Skeletal muscle satellite cell (primary cell): ENCODE measurements at regions not wholly inside any gene's neighbourhood (a gene's known extent, or its start where the extent isn't known, plus 50 kb on each side); places are given as distances from the start of the nearest gene placed in this dataset.

ENCODE experiments used
- H3K27me3 ChIP-seq: 2 replicates; pipeline ENCODE4 v1.7.0; 2013; ENCODE audit warnings: low read length; ENCODE audit not compliant: control insufficient read depth, insufficient read depth
- H3K36me3 ChIP-seq: 2 replicates; pipeline ENCODE4 v1.7.0; 2013; ENCODE audit warnings: mild to moderate bottlenecking, control low read depth, low read length; ENCODE audit not compliant: insufficient read depth
- H3K4me1 ChIP-seq: 2 replicates; pipeline ENCODE4 v1.7.0; 2013; ENCODE audit warnings: low read length; ENCODE audit not compliant: control insufficient read depth, insufficient read depth
- H3K4me2 ChIP-seq: 2 replicates; pipeline ENCODE4 v1.7.0; 2013; ENCODE audit warnings: mild to moderate bottlenecking, low read length
- H3K4me3 ChIP-seq: 2 replicates; pipeline ENCODE4 v1.7.0; 2013; ENCODE audit warnings: low read length
- H3K9ac ChIP-seq: 2 replicates; pipeline ENCODE4 v1.7.0; 2013; ENCODE audit warnings: mild to moderate bottlenecking, low read depth, low read length, moderate library complexity
- H3K9me3 ChIP-seq: replicated peaks from 2 replicates; pipeline ENCODE4 v1.7.0; 2013; ENCODE audit warnings: mild to moderate bottlenecking, control low read depth, low read length

- no peak overlapping the region for H3K4me3 ChIP-seq
Measured at GRCh38 chr9:20264896-20265295, 357.4 kb downstream of the MLLT3 start.

GRCh38 chr9:20262611-20263010, 359.7 kb downstream of the MLLT3 start:
- H3K4me1 ChIP-seq, result no peaks in the 10 kb centered on the region
- H3K9me3 ChIP-seq, result no peaks in the 10 kb centered on the region
- no peak overlapping the region for H3K9ac ChIP-seq
- H3K4me2 ChIP-seq, result no peak overlapping the region
- H3K27me3 ChIP-seq, result no peaks in the 10 kb centered on the region
- H3K36me3 ChIP-seq, result no peaks in the 10 kb centered on the region
- H3K4me3 ChIP-seq, result no peak overlapping the region

More at GRCh38 chr9:20264896-20265295, 357.4 kb downstream of the MLLT3 start:
- H3K36me3 ChIP-seq, result no peaks in the 10 kb centered on the region
- peaks cover 2% of the 10 kb centered on the region for H3K4me1 ChIP-seq
- no peaks in the 10 kb centered on the region for H3K9me3 ChIP-seq
- no peak overlapping the region for H3K9ac ChIP-seq
- H3K27me3 ChIP-seq, result no peaks in the 10 kb centered on the region
- H3K4me2 ChIP-seq, result no peak overlapping the region

- Histone ChIP-seq H3K9ac (no peak overlapping the region), H3K4me2 (no peak overlapping the region), H3K9me3 (no peaks in the 10 kb centered on the region), H3K4me1 (no peaks in the 10 kb centered on the region), H3K4me3 (no peak overlapping the region), H3K27me3 (no peaks in the 10 kb centered on the region), H3K36me3 (no peaks in the 10 kb centered on the region)
Measured at GRCh38 chr9:20256284-20256948, 365.9 kb downstream of the MLLT3 start.

GRCh38 chr9:20255052-20255451, 367.2 kb downstream of the MLLT3 start:
- Histone ChIP-seq H3K4me2 (no peak overlapping the region), H3K9ac (no peak overlapping the region), H3K4me3 (no peak overlapping the region), H3K27me3 (no peaks in the 10 kb centered on the region), H3K4me1 (no peaks in the 10 kb centered on the region), H3K36me3 (no peaks in the 10 kb centered on the region), H3K9me3 (no peaks in the 10 kb centered on the region)

GRCh38 chr9:20253635-20254034, 368.7 kb downstream of the MLLT3 start:
- Histone ChIP-seq H3K4me3 (no peak overlapping the region), H3K27me3 (no peaks in the 10 kb centered on the region), H3K9ac (no peak overlapping the region), H3K9me3 (no peaks in the 10 kb centered on the region), H3K36me3 (no peaks in the 10 kb centered on the region), H3K4me2 (no peak overlapping the region), H3K4me1 (no peaks in the 10 kb centered on the region)

GRCh38 chr9:20252778-20253177, 369.5 kb downstream of the MLLT3 start:
- no peak overlapping the region for H3K9ac ChIP-seq
- no peaks in the 10 kb centered on the region for H3K36me3 ChIP-seq
- no peaks in the 10 kb centered on the region for H3K9me3 ChIP-seq
- H3K4me3 ChIP-seq, result no peak overlapping the region
- H3K4me1 ChIP-seq, result no peaks in the 10 kb centered on the region
- H3K27me3 ChIP-seq, result no peaks in the 10 kb centered on the region
- no peak overlapping the region for H3K4me2 ChIP-seq

- Histone ChIP-seq H3K4me1 (no peaks in the 10 kb centered on the region), H3K4me3 (no peak overlapping the region)
Measured at GRCh38 chr9:20250791-20251190, 371.5 kb downstream of the MLLT3 start.

GRCh38 chr9:20244271-20244670, 378.0 kb downstream of the MLLT3 start:
- no peak overlapping the region for H3K9ac ChIP-seq
- H3K4me2 ChIP-seq, result no peak overlapping the region
- no peaks in the 10 kb centered on the region for H3K9me3 ChIP-seq
- no peaks in the 10 kb centered on the region for H3K36me3 ChIP-seq
- no peaks in the 10 kb centered on the region for H3K27me3 ChIP-seq
- no peak overlapping the region for H3K4me3 ChIP-seq
- no peaks in the 10 kb centered on the region for H3K4me1 ChIP-seq

More at GRCh38 chr9:20250791-20251190, 371.5 kb downstream of the MLLT3 start:
- Histone ChIP-seq H3K4me2 (no peak overlapping the region), H3K9me3 (no peaks in the 10 kb centered on the region), H3K9ac (no peak overlapping the region), H3K36me3 (no peaks in the 10 kb centered on the region), H3K27me3 (no peaks in the 10 kb centered on the region)

GRCh38 chr9:20243841-20244240, 378.5 kb downstream of the MLLT3 start:
- H3K4me3 ChIP-seq, result no peak overlapping the region

GRCh38 chr9:20242510-20243189, 379.6 kb downstream of the MLLT3 start:
- no peaks in the 10 kb centered on the region for H3K27me3 ChIP-seq
- no peak overlapping the region for H3K4me2 ChIP-seq
- H3K36me3 ChIP-seq, result no peaks in the 10 kb centered on the region
- H3K9ac ChIP-seq, result no peak overlapping the region
- H3K9me3 ChIP-seq, result no peaks in the 10 kb centered on the region
- H3K4me1 ChIP-seq, result no peaks in the 10 kb centered on the region
- no peak overlapping the region for H3K4me3 ChIP-seq

More at GRCh38 chr9:20243841-20244240, 378.5 kb downstream of the MLLT3 start:
- H3K36me3 ChIP-seq, result no peaks in the 10 kb centered on the region
- H3K27me3 ChIP-seq, result no peaks in the 10 kb centered on the region
- no peaks in the 10 kb centered on the region for H3K9me3 ChIP-seq
- no peak overlapping the region for H3K9ac ChIP-seq
- no peak overlapping the region for H3K4me2 ChIP-seq
- H3K4me1 ChIP-seq, result no peaks in the 10 kb centered on the region

- Histone ChIP-seq H3K36me3 (no peaks in the 10 kb centered on the region), H3K9me3 (no peaks in the 10 kb centered on the region), H3K4me3 (no peak overlapping the region), H3K9ac (no peak overlapping the region), H3K27me3 (no peaks in the 10 kb centered on the region), H3K4me1 (no peaks in the 10 kb centered on the region), H3K4me2 (no peak overlapping the region)
Measured at GRCh38 chr9:20240498-20240897, 381.8 kb downstream of the MLLT3 start.

- Histone ChIP-seq H3K27me3 (no peaks in the 10 kb centered on the region), H3K9me3 (no peaks in the 10 kb centered on the region), H3K4me3 (no peak overlapping the region), H3K9ac (no peak overlapping the region), H3K4me1 (no peaks in the 10 kb centered on the region), H3K4me2 (no peak overlapping the region), H3K36me3 (no peaks in the 10 kb centered on the region)
Measured at GRCh38 chr9:20238921-20239320, 383.4 kb downstream of the MLLT3 start.
